ENCODE measurements at regions not wholly inside any gene's neighbourhood (a gene's known extent, or its start where the extent isn't known, plus 50 kb on each side); places are given as distances from the start of the nearest gene placed in this dataset.
"Not testable (repeated sequence)": the region's sequence is repeated elsewhere in the genome, so short reads cannot be mapped to it uniquely, and the experiment has no call there.

DNA sequence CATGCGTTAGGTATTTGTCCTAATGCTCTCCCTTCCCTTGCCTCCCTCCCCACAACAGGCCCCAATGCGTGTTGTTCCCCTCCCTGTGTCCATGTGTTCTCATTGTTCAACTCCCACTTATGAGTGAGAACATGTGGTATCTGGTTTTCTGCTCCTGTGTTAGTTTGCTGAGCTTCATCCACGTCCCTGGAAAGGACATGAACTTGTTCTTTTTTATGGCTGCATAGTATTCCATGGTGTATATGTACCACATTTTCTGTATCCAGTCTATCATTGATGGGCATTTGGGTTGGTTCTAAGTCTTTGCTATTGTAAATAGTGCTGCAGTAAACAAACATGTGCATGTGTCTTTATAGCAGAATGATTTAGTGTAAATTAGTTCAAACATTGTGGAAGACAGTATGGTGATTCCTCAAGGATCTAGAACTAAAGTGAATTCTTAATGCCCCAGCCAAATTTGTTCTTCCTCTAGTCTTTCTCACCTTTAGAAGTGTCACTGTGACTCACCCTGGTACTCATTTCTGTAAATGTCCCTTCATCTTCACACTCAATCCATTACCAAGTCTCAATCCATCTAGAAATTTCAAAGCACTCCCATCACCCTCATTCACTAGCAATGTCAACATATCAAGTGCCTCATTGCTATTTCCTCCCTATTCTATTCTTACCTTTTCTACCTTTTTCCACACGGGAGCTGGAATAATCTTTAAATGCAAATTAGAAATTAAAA lies 123.9 kb downstream of the MREG start:
- not testable (repeated sequence) for DNase-seq (ENCODE audit: low read depth in 2 of 2)

DNA sequence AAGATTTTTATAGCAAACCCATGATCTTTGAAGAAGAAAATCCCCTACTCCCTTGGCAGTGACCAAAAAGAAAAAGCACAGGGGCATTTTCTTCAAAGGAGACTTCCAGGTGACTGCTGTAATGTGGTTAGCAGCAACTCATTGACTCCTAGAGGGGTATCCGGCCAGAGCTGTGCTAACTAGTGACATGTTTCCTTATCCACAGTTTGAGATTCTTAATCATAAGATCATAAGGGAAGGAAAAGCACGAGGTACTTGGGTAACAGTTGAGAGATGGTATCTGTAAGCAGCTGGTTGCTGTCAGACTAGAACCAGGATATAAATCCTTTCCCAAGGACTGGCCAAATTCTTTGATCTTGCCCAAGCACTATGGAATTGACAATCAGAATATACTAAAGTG lies 124.7 kb downstream of the MREG start:
- no peak for DNase-seq (ENCODE audit: low read depth in 2 of 2)

DNA sequence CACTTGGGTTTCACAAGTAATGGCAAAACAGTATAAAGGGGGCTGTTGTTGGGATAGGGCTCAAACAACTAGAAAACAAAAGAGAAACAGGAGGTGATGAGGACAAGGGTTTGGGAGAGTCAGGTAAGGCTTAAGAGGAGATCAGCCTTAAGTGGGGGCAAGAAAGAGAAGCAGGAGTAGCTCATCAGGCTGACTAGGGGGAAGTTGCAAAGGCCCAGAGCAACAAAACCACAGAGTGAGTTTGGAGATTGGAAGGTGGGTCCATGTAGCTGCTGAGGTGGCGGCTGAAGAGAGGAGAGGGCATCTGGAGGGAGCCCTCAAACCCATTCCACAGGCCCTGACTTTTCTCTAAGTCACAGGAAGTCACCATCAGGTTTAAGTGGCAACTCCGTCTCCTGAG lies 126.0 kb downstream of the MREG start:
- no peak for DNase-seq (ENCODE audit: low read depth in 2 of 2)

DNA sequence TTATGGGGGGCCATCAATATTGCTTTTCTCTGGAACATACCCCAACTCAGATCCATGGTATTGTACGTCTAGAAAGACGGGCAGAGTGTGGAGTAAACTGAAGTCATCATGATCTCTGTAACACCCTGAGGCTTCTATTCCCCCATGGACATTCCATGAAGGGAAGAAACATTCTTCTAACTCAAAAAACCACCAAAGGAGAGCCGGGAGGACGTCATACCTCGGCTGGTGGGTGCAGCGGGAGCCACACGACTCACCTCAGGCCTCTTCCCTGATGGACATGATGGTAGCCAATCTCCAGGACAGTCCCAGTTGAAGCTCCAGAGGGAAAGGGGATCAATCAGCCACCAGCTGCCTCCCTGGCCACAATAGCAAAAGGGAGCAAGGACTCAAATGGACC lies 127.3 kb downstream of the MREG start:
- no peak for DNase-seq (ENCODE audit: low read depth in 2 of 2)

DNA sequence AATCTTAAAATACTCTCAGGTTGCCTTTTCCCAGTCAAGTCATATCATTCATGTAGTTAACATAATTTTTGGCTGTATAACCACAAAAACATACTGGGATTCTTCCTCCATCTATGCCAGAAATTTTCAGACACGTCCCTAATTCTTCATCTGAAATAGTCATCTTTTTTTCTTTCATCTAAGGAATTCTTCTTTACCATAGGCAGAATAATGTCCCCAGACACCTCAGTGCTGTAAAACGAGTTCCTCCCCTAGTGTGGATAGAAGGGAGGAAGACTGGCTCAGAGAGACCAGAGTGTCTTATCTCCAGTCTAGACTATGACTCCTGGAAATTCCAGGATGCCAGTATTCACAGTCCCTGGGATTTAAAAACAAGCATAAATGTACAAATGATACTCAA lies 127.8 kb downstream of the MREG start:
- DNase-seq (ENCODE audit: low read depth in 2 of 2) = no peak

DNA sequence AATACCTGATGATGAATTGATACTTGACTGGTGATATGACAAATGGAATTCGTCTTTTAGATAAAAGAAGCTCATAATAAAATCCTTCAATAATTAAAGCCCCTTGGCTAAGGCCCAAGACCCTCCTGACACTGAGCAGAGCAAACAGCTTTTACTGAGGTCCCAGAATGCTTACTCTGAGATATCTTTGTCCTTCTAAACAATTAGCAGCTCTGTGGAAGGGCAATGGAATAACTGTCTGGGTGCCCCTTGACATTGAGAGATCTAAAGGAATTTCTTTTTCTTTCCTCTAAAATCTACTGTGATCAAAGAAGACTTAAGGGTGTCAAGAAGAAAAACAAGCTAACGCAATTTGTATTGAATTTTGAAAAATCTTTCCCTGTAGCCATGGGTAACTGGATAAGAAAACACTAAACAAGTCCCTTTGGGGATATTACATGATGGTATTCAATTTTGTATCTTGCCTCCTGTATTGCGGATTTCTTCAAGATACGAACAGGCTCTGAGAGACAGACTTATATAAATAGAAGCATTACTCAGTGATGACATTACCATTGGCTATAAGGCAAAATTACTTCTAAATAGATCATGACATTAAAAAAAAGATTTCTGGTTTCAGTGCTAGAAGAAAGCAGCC lies 128.8 kb downstream of the MREG start:
- no peak for DNase-seq (ENCODE audit: low read depth in 2 of 2)

DNA sequence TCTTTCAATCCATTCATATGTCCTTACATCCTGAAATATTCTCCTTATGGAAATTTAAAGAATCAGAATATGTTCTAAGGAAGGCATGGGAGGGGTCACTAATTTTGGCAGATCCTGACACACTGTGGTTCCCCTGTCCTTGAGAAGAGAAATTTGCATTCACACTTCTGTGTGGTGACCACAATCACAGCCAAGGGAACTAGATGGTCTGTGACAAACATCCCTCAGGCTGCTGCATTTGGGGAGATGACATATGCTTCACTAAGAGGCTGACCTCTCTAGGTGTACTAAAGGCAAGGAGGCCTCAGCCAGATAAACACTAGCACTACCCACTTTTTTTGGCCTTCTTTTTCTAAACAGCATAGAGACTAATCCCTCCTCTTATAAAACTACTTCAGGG lies 129.6 kb downstream of the MREG start:
- no peak for DNase-seq (ENCODE audit: low read depth in 2 of 2)

DNA sequence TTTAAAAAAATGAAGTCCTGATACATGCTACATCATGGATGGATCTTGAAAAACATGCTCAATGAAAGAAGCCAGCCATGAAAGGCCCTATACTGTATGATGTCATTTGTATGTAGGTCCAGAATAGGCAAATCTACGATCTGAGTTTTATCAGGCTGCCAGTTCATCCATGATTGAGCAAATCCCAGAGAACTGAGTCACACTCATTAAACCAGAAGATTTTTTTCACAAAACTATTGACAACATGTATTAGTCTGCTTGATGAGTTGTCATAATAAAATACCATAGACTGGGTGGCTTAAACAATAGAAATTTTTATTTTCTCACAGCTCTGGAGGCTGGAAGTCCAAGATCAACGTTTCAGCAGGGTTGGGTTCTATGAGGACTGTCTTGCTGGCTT lies 130.7 kb downstream of the MREG start:
- DNase-seq (ENCODE audit: low read depth in 2 of 2) = no peak

DNA sequence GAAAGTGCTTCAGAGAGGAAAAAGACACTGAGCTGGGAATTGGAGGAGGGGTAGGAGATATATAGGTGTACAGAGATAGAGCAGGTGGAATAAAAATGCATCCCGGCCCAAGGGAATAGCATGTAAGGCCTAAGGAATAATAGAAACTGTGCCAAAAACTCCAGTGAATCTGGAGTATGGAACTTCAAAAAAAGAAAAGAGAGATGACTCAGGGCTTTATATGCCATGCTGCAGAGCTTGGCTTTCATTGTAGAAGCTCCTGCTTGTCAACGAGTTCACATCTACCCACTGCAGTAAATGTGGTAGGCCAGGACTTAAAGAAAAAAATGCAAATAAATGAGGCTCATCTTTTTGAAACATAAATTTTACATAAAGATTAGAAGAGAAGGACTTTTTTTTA lies 131.8 kb downstream of the MREG start:
- DNase-seq (ENCODE audit: low read depth in 2 of 2) = no peak

DNA sequence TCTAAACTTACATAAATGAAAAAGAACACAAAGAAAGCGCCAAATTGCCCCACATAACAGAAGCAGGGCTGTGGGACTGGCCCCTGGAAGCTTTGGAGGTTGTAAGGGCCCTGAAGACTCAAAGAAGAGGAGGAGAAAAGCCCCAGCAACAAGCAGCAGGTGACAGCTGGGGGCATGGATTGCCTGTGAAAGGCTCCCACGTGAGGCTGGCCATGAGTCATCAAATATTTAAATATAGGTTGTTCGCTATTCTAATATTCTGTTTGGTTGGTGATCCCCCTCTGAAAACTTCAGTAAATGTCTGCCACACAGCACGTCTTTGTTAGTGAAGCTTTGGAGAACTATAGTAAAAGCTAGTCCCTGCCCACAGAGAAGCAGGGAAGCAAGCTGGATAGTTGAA lies 132.4 kb downstream of the MREG start:
- DNase-seq (ENCODE audit: low read depth in 2 of 2) = no peak

DNA sequence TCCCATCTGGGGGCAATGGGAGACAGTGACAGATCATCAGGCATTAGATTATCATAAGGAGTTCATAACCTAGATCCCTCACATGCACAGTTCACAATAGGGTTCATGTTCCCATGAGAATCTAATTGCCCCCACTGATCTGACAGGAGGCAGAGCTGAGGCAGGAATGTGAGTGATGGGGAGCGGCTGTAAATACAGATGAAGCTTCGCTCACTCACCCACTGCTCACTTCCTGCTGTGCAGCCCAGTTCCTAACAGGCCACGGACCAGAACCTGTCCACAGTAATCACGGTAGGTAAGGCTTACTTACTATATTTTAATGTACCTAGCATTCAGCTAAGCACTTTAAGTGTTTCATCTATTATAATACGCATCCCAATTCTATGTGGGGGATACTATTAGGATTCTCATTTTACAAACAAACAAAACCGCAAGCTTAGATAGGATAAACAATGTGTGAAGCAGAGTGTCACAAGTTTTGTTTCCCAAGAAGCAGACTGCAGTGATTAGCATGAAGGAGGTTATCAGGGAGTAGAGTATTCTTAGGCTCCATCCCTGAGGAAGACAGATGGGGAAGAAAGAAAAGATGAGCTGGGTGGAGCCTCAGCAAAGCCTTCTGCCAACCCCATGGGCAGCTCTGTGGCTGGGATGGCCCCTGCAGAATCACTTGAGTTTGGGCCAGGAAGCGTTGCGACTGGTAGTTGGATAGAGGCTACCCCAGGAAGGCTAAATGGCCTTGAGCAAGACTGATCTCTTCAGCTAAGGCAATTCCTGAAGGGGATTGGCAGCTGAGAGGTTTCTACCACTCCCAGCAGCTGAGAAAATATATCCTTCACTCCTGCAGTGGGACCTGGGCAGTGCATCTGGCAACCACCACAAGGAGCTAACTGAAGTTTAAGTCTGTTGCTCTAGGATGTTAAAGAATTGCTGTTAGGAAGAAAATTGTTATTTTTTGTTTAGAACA lies 133.1 kb downstream of the MREG start:
- DNase-seq (ENCODE audit: low read depth in 2 of 2) = no peak

DNA sequence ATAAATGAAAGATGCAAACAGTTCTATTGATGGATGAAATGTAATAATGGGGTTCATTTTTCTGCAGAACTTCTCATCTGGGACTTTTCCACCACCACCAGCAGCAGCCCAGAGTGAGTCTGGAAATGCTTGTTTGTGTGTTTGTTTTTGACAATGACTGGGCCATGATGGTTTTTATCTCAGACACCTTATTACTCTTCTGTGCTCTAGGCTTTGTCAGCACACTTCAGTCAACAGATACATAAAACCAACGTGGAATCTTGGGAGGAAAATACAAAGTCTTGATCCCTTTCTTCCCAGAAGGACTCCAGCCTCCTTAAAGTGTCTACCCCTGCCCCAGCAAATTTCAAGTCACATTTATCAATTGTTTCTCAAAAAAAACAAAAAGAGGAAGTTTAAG lies 134.0 kb downstream of the MREG start:
- no peak for DNase-seq (ENCODE audit: low read depth in 2 of 2)

DNA sequence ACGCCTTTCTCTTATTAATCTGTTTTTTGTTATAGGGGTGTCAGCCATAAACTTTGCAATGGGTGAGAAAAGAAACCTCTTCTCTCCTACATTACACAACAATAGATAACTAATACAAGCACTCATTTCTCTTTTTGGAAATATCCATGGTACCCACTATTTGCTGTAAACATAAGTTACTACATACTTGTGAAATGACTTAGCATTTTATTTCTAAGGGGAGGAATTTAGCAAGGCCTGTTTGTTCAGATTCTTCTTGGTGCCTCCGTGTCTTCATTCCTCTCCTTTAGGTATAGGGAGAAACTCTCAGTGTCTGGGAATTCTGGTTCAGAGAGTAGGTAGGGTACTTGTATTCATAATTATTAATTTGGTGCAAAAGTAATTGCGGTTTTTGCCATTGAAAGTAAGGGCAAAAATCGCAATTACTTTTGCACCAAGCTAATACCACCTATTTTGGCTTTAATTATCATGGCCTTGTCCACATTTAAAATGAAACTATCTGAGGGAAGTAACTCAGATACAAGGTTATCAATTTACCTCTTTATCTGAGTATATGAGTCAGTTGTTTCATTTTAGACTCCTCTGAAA lies 134.8 kb downstream of the MREG start:
- DNase-seq (ENCODE audit: low read depth in 2 of 2) = no peak

DNA sequence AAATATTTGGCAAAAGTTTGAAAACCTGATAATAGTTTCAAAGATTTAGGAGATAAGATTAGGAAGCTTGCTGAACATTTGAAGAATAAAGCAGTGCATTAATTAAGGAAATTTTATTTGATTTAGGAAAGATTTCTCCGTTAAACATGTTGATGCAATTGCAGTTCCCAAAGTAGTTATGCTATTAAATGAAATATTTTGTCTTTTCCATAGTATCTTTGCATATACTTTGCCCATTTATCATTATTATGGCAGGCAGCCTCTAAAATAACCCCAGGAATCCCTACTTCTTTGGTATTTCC lies 136.5 kb downstream of the MREG start:
- no peak for DNase-seq (ENCODE audit: low read depth in 2 of 2)

DNA sequence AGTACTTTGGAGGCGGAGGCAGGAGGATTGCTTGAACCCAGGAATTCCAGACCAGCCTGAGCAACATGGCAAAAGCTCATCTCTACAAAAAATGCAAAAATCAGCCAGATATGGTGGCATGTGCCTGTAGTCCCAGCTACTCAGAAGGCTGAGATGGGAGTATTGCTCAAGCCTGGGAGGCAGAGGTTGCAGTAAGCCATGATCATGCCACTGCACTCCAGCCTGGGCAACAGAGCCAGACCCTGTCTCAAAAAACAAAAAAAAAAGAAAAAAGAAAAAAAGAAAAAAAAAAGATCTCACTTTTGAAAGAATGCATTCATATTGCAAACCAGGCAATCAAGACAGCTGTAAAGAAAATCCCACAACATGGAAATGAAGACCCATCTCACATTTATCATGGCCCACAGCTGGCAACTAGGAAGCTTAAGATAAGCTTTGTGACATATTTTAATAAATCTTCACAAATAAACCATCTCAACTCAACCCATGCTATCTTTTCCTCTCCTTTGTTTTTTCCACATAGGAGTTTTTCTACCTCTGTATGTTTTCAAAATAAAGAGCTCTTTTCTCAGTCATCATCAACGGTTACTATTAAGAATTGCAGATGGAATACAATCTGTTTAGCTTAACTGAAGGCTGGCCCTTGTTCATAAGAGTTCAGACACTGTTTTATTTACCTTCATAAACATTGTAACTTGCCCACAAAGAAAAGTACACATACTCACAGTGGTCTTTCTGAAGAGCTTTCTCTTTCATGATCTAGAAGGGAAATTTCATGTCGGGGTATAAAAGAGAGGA lies 137.0 kb downstream of the MREG start:
- DNase-seq (ENCODE audit: low read depth in 2 of 2) = no peak

DNA sequence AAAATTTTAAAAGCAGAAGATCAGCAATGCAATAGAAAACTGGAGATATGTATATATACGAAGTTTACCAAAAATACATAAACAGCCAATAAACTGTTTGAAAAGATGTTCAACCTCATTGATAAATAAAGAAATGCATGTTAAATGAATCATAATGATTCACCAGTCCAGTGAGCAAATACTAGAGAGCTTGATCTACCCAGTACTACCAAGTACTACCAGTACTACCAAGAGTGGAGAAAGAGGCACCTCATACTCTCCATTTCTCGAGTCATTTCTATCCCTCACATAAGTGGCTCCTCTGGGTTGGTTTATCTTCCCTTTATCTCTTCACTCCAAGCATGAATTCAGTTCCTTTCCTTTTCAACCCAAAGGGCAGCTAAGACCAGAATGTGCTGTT lies 138.9 kb downstream of the MREG start:
- no peak for DNase-seq (ENCODE audit: low read depth in 2 of 2)

DNA sequence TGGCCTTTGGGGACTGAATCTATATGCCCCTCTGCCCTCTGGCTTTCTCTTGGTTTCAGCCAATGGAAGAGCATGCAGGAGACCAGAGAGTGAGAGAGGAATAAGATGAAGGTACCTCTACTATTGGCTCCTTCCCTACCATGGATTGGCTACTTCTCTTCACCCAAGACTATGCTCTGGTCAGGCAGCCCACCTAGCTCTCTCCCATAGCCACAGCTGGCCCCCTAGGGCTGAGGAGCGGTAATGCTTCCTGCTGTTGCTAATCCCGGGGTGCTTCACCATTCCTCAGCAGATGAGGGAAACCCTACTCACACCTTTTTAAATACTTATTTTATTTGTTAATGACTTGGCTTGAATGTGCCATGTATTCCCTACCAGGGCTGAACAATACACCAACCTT lies 142.4 kb downstream of the MREG start:
- peak in 1 of 2 experiments; percentile 2 for DNase-seq (ENCODE audit: low read depth in 2 of 2)

DNA sequence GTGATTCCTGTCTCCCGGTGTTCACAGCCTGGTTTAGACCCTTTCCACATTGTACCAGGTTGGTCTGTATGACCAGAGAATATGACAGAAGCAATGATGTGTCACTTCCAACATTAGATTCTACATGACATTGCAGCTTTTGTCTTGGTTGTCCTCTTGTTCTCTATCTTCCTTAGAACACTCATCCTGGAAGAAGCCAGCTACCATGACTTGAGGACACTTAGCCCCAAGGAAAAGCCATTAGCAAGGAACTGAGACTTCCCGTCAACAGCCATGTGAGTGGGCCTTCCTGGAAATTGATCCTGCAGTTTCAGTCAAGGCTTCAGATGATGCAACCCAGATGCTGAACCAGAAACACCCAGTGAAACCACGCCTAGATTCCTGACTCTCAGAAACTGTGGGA lies 143.3 kb downstream of the MREG start:
- DNase-seq (ENCODE audit: low read depth in 2 of 2) = no peak

DNA sequence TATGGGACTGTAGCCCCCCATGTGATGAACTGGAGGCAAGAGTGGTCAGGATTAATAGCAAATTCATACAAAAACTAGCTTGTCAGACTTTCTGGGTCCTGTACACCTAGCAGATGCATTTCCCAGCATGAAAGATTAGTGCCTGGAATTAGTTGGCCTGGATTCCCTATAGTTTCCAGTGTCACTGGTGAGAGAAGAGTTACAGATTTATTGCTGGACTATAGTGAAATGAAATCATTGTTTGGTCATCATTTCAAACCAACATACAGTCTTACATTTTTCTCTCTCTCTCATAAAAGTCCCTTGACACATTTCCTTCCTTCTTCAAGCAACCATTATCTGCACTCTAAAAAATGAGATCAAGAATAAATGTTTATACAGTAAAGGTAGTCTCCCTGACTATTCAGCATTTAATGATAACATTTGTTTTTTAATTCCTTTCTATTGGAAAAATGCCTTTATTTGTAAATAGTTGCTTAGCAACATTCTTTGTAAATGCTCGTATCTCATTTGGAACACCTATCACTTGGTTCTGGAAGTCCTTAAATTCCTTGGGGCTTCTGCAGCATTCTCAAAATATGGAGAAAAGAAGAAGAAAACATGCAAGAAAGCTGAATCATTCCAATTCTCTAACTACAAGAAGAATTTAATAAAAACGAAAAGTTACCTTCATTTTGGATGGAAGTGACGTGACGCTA lies 144.4 kb downstream of the MREG start:
- DNase-seq (ENCODE audit: low read depth in 2 of 2) = no peak

DNA sequence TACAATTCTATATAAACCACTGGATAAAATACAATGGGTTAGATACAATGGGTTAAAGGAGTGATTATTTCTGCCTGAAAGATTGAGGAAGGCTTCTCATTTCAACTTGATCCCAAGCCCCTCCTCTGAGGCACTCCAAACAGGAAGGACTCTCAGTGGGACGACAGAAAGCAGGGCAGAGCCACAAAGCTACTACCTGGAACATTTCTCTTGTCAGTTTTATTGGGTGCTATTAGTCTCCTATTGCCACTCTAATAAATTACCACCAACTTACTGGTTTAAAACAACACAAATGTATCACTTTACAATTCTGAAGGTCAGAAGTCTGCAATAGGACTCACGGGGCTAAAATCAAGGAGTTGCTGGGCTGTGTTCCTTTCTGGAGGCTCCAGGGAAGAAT lies 146.7 kb downstream of the MREG start:
- no peak for DNase-seq (ENCODE audit: low read depth in 2 of 2)

DNA sequence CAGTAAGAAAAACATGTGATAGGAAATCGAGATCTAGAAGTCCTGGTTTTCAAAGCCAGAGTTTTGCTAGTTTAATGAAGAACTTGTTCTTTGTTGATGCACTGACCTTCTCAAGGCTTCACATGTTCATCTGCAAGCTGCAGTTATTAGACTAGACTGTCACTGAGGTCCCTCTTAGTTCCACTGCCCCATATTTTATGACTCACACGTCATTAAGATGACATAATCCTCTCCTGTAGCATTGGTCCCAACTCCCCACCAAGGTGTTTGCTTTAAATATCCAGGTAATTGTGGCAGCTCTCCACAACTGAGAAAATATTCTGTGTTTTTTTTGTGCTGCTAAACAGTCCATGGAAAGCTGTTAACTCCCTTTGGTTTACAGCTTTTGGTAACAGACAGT lies 149.7 kb downstream of the MREG start:
- no peak for DNase-seq (ENCODE audit: low read depth in 2 of 2)

All from stimulated activated CD4-positive, alpha-beta T cell treated with anti-CD3 and anti-CD28 coated beads, Interleukin-12 subunit alpha, Interleukin-12 subunit beta, amount 100 ng/mL, for 24 hours (primary cell).